Upper lobe of right lung (tissue), 1 donor: ENCODE measurements at regions not wholly inside any gene's neighbourhood (a gene's known extent, or its start where the extent isn't known, plus 50 kb on each side); places are given as distances from the start of the nearest gene placed in this dataset.

Source experiments
- ATAC-seq: fragments of 200-7000 bp; cut with Tn5 transposase; one replicate; pipeline ENCODE4 v1.9.1; 2020; ENCODE audit warnings: mild to moderate bottlenecking, moderate library complexity
- DNase-seq: peaks from one replicate; pipeline ENCODE4 v3.0.0-alpha.2; 2020
- H3K27ac ChIP-seq: fragments of 200-600 bp; one replicate; pipeline ENCODE4 v1.8.0; 2022
- H3K27me3 ChIP-seq: fragments of 200-600 bp; one replicate; pipeline ENCODE4 v1.8.0; 2022; ENCODE audit warnings: mild to moderate bottlenecking
- H3K36me3 ChIP-seq: fragments of 200-600 bp; one replicate; pipeline ENCODE4 v1.8.0; 2022
- H3K4me1 ChIP-seq: fragments of 200-600 bp; one replicate; pipeline ENCODE4 v1.8.0; 2022
- H3K4me3 ChIP-seq: fragments of 200-600 bp; one replicate; pipeline ENCODE4 v1.8.0; 2022; ENCODE audit warnings: mild to moderate bottlenecking
- H3K9me3 ChIP-seq: fragments of 200-600 bp; one replicate; pipeline ENCODE4 v1.8.0; 2022
- CTCF ChIP-seq: fragments of 200-600 bp; IDR thresholded peaks from one replicate; pipeline ENCODE4 v1.8.0; 2022; ENCODE audit warnings: antibody characterized with exemption
- intact Hi-C: fragments of 100-400 bp; cut with DNase I; formaldehyde crosslinking; loops from one replicate; pipeline ENCODE4 v1.11.0; 2022
- donor health status: DM: no; HTN: yes; CAD: no; lungs with severe emphysema.

- Histone ChIP-seq H3K4me1 (no peaks in the 10 kb centered on the region), H3K27ac (no peak overlapping the region), H3K36me3 (no peaks in the 10 kb centered on the region), H3K27me3 (no peaks in the 10 kb centered on the region), H3K9me3 (no peaks in the 10 kb centered on the region), H3K4me3 (no peak overlapping the region)
- TF ChIP-seq CTCF: no peak
- intact Hi-C loops: no loop called here
- ATAC-seq: no peak
- DNase-seq: no peak
Measured at GRCh38 chr7:67984326-67984725, 987.7 kb downstream of the TYW1 start.

GRCh38 chr7:67989142-67989541 is 992.5 kb downstream of the TYW1 start:
- H3K36me3 ChIP-seq: no peaks in the 10 kb centered on the region
- no peaks in the 10 kb centered on the region for H3K4me1 ChIP-seq
- no peaks in the 10 kb centered on the region for H3K9me3 ChIP-seq
- H3K27ac ChIP-seq: no peak overlapping the region
- H3K27me3 ChIP-seq: no peaks in the 10 kb centered on the region
- H3K4me3 ChIP-seq: no peak overlapping the region
- DNase-seq (no peak), ATAC-seq (no peak)
- TF ChIP-seq CTCF: no peak
- intact Hi-C loops: no loop called here

GRCh38 chr7:67990003-67990402 is 993.4 kb downstream of the TYW1 start:
- H3K36me3 ChIP-seq: no peaks in the 10 kb centered on the region
- no peaks in the 10 kb centered on the region for H3K9me3 ChIP-seq
- ATAC-seq (no peak), DNase-seq (no peak)
- no peak overlapping the region for H3K27ac ChIP-seq
- intact Hi-C loops: no loop called here
- H3K4me1 ChIP-seq: no peaks in the 10 kb centered on the region
- H3K27me3 ChIP-seq: no peaks in the 10 kb centered on the region
- no peak for TF ChIP-seq CTCF
- no peak overlapping the region for H3K4me3 ChIP-seq

GRCh38 chr7:67990716-67991115 is 994.1 kb downstream of the TYW1 start:
- H3K4me3 ChIP-seq: no peak overlapping the region
- no peak for TF ChIP-seq CTCF
- no peaks in the 10 kb centered on the region for H3K4me1 ChIP-seq
- H3K27me3 ChIP-seq: no peaks in the 10 kb centered on the region
- DNase-seq (no peak), ATAC-seq (no peak)
- intact Hi-C loops: no loop called here
- no peaks in the 10 kb centered on the region for H3K9me3 ChIP-seq
- no peaks in the 10 kb centered on the region for H3K36me3 ChIP-seq
- H3K27ac ChIP-seq: no peak overlapping the region

GRCh38 chr7:67992287-67992686 is 995.7 kb downstream of the TYW1 start:
- ATAC-seq: no peak
- no peaks in the 10 kb centered on the region for H3K9me3 ChIP-seq

More at GRCh38 chr7:67992287-67992686, 995.7 kb downstream of the TYW1 start:
- no peaks in the 10 kb centered on the region for H3K4me1 ChIP-seq
- H3K27me3 ChIP-seq: no peaks in the 10 kb centered on the region
- no peak overlapping the region for H3K4me3 ChIP-seq
- TF ChIP-seq CTCF: no peak
- DNase-seq: no peak
- intact Hi-C loops: no loop called here
- no peaks in the 10 kb centered on the region for H3K36me3 ChIP-seq
- H3K27ac ChIP-seq: no peak overlapping the region
